ENCODE measurements at regions not wholly inside any gene's neighbourhood (a gene's known extent, or its start where the extent isn't known, plus 50 kb on each side); places are given as distances from the start of the nearest gene placed in this dataset.

GRCh38 chr14:61950340-61950739 lies 188.1 kb downstream of the SNAPC1 start:
- TF ChIP-seq, protein P1, sequence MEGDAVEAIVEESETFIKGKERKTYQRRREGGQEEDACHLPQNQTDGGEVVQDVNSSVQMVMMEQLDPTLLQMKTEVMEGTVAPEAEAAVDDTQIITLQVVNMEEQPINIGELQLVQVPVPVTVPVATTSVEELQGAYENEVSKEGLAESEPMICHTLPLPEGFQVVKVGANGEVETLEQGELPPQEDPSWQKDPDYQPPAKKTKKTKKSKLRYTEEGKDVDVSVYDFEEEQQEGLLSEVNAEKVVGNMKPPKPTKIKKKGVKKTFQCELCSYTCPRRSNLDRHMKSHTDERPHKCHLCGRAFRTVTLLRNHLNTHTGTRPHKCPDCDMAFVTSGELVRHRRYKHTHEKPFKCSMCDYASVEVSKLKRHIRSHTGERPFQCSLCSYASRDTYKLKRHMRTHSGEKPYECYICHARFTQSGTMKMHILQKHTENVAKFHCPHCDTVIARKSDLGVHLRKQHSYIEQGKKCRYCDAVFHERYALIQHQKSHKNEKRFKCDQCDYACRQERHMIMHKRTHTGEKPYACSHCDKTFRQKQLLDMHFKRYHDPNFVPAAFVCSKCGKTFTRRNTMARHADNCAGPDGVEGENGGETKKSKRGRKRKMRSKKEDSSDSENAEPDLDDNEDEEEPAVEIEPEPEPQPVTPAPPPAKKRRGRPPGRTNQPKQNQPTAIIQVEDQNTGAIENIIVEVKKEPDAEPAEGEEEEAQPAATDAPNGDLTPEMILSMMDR (IDR thresholded peaks at IDR 0.05) = no peak
- TF ChIP-seq ZFX (IDR thresholded peaks at IDR 0.05; ENCODE audit: borderline replicate concordance) = no peak

Data from 22Rv1 (cell line).